HEK293 (cell line): ENCODE measurements at regions not wholly inside any gene's neighbourhood (a gene's known extent, or its start where the extent isn't known, plus 50 kb on each side); places are given as distances from the start of the nearest gene placed in this dataset.
A peak's percentile ranks its signal among the peaks of the same experiment; 100 is the strongest.
"Not testable (repeated sequence)": the region's sequence is repeated elsewhere in the genome, so short reads cannot be mapped to it uniquely, and the experiment has no call there.

ENCODE experiments used
- CTCF ChIP-seq: fragments of 450-650 bp; formaldehyde crosslinking; IDR thresholded peaks from 2 replicates; pipeline ENCODE4 v1.5.1; 2016; ENCODE audit warnings: missing biosample characterization, missing genetic modification characterization
- PRDM4 ChIP-seq: fragments of 450-650 bp; formaldehyde crosslinking; IDR thresholded peaks from 2 replicates; pipeline ENCODE4 v1.5.1; 2017; ENCODE audit warnings: missing biosample characterization, missing genetic modification characterization
- SP7 ChIP-seq: fragments of 450-650 bp; formaldehyde crosslinking; IDR thresholded peaks from 2 replicates; pipeline ENCODE4 v1.5.1; 2016; ENCODE audit warnings: missing biosample characterization, missing genetic modification characterization
- ZBTB48 ChIP-seq: fragments of 450-650 bp; formaldehyde crosslinking; IDR thresholded peaks from 2 replicates; pipeline ENCODE4 v1.5.1; 2016; ENCODE audit warnings: missing biosample characterization, missing genetic modification characterization
- ZNF10 ChIP-seq: fragments of 450-650 bp; formaldehyde crosslinking; IDR thresholded peaks from 2 replicates; pipeline ENCODE4 v1.5.1; 2017; ENCODE audit warnings: missing biosample characterization, missing genetic modification characterization
- ZNF140 ChIP-seq: fragments of 450-650 bp; formaldehyde crosslinking; IDR thresholded peaks from 2 replicates; pipeline ENCODE4 v1.5.1; 2016; ENCODE audit warnings: missing biosample characterization, missing genetic modification characterization
- ZNF174 ChIP-seq: fragments of 450-650 bp; formaldehyde crosslinking; IDR thresholded peaks from 2 replicates; pipeline ENCODE4 v1.5.0; 2017; ENCODE audit warnings: missing biosample characterization, mild to moderate bottlenecking, missing genetic modification characterization
- ZNF341 ChIP-seq: fragments of 450-650 bp; formaldehyde crosslinking; IDR thresholded peaks from 2 replicates; pipeline ENCODE4; 2016; ENCODE audit warnings: low read depth, missing biosample characterization, missing genetic modification characterization
- ZNF510 ChIP-seq: fragments of 450-650 bp; formaldehyde crosslinking; IDR thresholded peaks from 2 replicates; pipeline ENCODE4 v1.5.1; 2018; ENCODE audit warnings: mild to moderate bottlenecking, missing genetic modification characterization, missing biosample characterization; ENCODE audit not compliant: insufficient replicate concordance
- ZNF629 ChIP-seq: fragments of 450-650 bp; formaldehyde crosslinking; IDR thresholded peaks from 2 replicates; pipeline ENCODE4 v1.5.1; 2017; ENCODE audit warnings: missing biosample characterization, missing genetic modification characterization

GRCh38 chr1:121097127-121097866 lies 86.8 kb downstream of the FAM72B start:
- not testable (repeated sequence) for TF ChIP-seq ZBTB48 (tag by site-specific recombination); ZNF629; ZNF140 (tag by site-specific recombination); SP7; PRDM4 (tag by site-specific recombination); ZNF10 (tag by site-specific recombination); ZNF510 (tag by site-specific recombination); ZNF341 (tag by site-specific recombination); ZNF174 (tag by site-specific recombination)
- TF ChIP-seq CTCF (tag by site-specific recombination), result peak; percentile 25; the same call in 1 of the 2 replicates
